GM19025 (cell line): ENCODE measurements at regions not wholly inside any gene's neighbourhood (a gene's known extent, or its start where the extent isn't known, plus 50 kb on each side); places are given as distances from the start of the nearest gene placed in this dataset.
"Not testable (repeated sequence)": the region's sequence is repeated elsewhere in the genome, so short reads cannot be mapped to it uniquely, and the experiment has no call there.

Source experiments
- ATAC-seq: cut with Tn5 transposase; IDR thresholded peaks from one replicate; pipeline ENCODE4 v1.9.1; 2021; ENCODE audit warnings: mild to moderate bottlenecking, low read depth, moderate library complexity; ENCODE audit not compliant: unreplicated experiment

GRCh38 chr9:29555502-29555901 is 1982.2 kb upstream of the C9orf72 start:
- no peak for ATAC-seq

GRCh38 chr9:29556317-29556716 is 1983.0 kb upstream of the C9orf72 start:
- no peak for ATAC-seq

GRCh38 chr9:29556746-29557145 is 1983.5 kb upstream of the C9orf72 start:
- ATAC-seq = no peak

GRCh38 chr9:29564564-29564963 is 1991.3 kb upstream of the C9orf72 start:
- ATAC-seq = no peak

GRCh38 chr9:29575219-29575618 is 2001.9 kb upstream of the C9orf72 start:
- ATAC-seq = no peak

- ATAC-seq = no peak
These were observed 2015.1 kb upstream of the C9orf72 start for GRCh38 chr9:29588361-29588760.

- no peak for ATAC-seq
These were observed 2036.0 kb upstream of the C9orf72 start for GRCh38 chr9:29609282-29609681.

GRCh38 chr9:29613773-29614172 is 2040.5 kb upstream of the C9orf72 start:
- ATAC-seq = no peak

GRCh38 chr9:29616844-29617243 is 2043.6 kb upstream of the C9orf72 start:
- no peak for ATAC-seq

GRCh38 chr9:29625292-29625731 is 2052.0 kb upstream of the C9orf72 start:
- no peak for ATAC-seq

- no peak for ATAC-seq
These were observed 2052.7 kb upstream of the C9orf72 start for GRCh38 chr9:29625931-29626330.

GRCh38 chr9:29628856-29629255 is 2055.6 kb upstream of the C9orf72 start:
- not testable (repeated sequence) for ATAC-seq

- no peak for ATAC-seq
These were observed 2064.4 kb upstream of the C9orf72 start for GRCh38 chr9:29637471-29638237.

GRCh38 chr9:29640507-29640906 is 2067.2 kb upstream of the C9orf72 start:
- ATAC-seq = no peak

GRCh38 chr9:29644514-29644913 is 2071.2 kb upstream of the C9orf72 start:
- no peak for ATAC-seq

GRCh38 chr9:29647451-29647850 is 2074.2 kb upstream of the C9orf72 start:
- no peak for ATAC-seq

GRCh38 chr9:29648132-29648531 is 2074.9 kb upstream of the C9orf72 start:
- no peak for ATAC-seq

GRCh38 chr9:29648601-29649000 is 2075.3 kb upstream of the C9orf72 start:
- no peak for ATAC-seq

- no peak for ATAC-seq
These were observed 2083.5 kb upstream of the C9orf72 start for GRCh38 chr9:29656641-29657406.

- ATAC-seq = no peak
These were observed 2084.5 kb upstream of the C9orf72 start for GRCh38 chr9:29657821-29658220.

GRCh38 chr9:29659014-29659413 is 2085.7 kb upstream of the C9orf72 start:
- ATAC-seq = no peak

- no peak for ATAC-seq
These were observed 2086.5 kb upstream of the C9orf72 start for GRCh38 chr9:29659736-29660135.
